Panc1 (cell line): ENCODE measurements at regions not wholly inside any gene's neighbourhood (a gene's known extent, or its start where the extent isn't known, plus 50 kb on each side); places are given as distances from the start of the nearest gene placed in this dataset.

Source experiments
- ATAC-seq: fragments of 200-7000 bp; cut with Tn5 transposase; 2 replicates; pipeline ENCODE4 v1.9.1; 2020; ENCODE audit warnings: mild to moderate bottlenecking, moderate library complexity
- BruUV-seq: library from RNA; stranded (reverse); fragments of 400-500 nt; replicated peaks from 2 replicates; lab custom pipeline; 2021; lab: Mats Ljungman, UMichigan
- CTCF ChIA-PET: fragments of 300-600 bp; sonication (Branson Sonifier 250); formaldehyde crosslinking; loops from one replicate; lab custom pipeline; 2022; ENCODE audit warnings: antibody characterized with exemption; lab: Charles Lee
- POLR2A ChIA-PET: fragments of 300-600 bp; sonication (Branson Sonifier 250); formaldehyde crosslinking; loops from one replicate; lab custom pipeline; 2022; ENCODE audit warnings: antibody characterized with exemption; lab: Charles Lee
- DNase-seq: peaks from one replicate; pipeline ENCODE4 v3.0.0-alpha.2; 2010; ENCODE audit warnings: low read depth, low spot score
- H3K27ac ChIP-seq: 2 replicates; pipeline ENCODE4 v1.5.1; 2011; ENCODE audit warnings: mild to moderate bottlenecking, low read length, inconsistent platforms
- H3K27me3 ChIP-seq: fragments of 200-500 bp; sonication (Bioruptor generic); 2 replicates; pipeline ENCODE4 v1.6.0; 2014; ENCODE audit warnings: low read length, inconsistent platforms; ENCODE audit not compliant: control insufficient read depth, insufficient read depth
- H3K36me3 ChIP-seq: fragments of 200-500 bp; sonication (Bioruptor generic); 2 replicates; pipeline ENCODE4 v1.5.1; 2014; ENCODE audit warnings: inconsistent platforms, mild to moderate bottlenecking, low read length, moderate library complexity; ENCODE audit not compliant: control insufficient read depth, insufficient read depth
- H3K4me1 ChIP-seq: 2 replicates; pipeline ENCODE4 v1.5.1; 2011; ENCODE audit warnings: inconsistent platforms, mild to moderate bottlenecking, low read length, moderate library complexity; ENCODE audit not compliant: control insufficient read depth, insufficient read depth
- H3K4me3 ChIP-seq, 2 experiments: 2 replicates each; pipeline ENCODE4 v1.5.1; 2011 to 2012; ENCODE audit warnings: low read depth in 2 of 2, low read length in 2 of 2, mild to moderate bottlenecking in 2 of 2, inconsistent platforms in 1 of 2, moderate library complexity in 1 of 2
- H3K9me3 ChIP-seq: fragments of 200-500 bp; sonication (Bioruptor generic); 2 replicates; pipeline ENCODE4 v1.5.1; 2014; ENCODE audit warnings: low read depth, mild to moderate bottlenecking, inconsistent platforms, low read length, moderate library complexity; ENCODE audit not compliant: control insufficient read depth, insufficient read depth
- POLR2AphosphoS5 ChIP-seq: IDR thresholded peaks from 2 replicates; pipeline ENCODE4 v1.6.1; 2012; ENCODE audit warnings: mild to moderate bottlenecking, low read depth, low read length, moderate library complexity
- REST ChIP-seq, 2 experiments: IDR thresholded peaks; 2 replicates each; pipeline ENCODE4 v1.6.1; 2011 to 2012; ENCODE audit warnings: low read depth in 2 of 2, control low read depth in 1 of 2, low read length in 1 of 2, mild to moderate bottlenecking in 1 of 2, moderate library complexity in 1 of 2; ENCODE audit not compliant: insufficient read depth in 1 of 2
- SIN3A ChIP-seq: IDR thresholded peaks from 2 replicates; pipeline ENCODE4 v1.6.1; 2012; ENCODE audit warnings: low read depth, mild to moderate bottlenecking, low read length, moderate library complexity, borderline replicate concordance; ENCODE audit not compliant: insufficient read depth
- TCF7L2 ChIP-seq: IDR thresholded peaks from 2 replicates; pipeline ENCODE4 v1.6.1; 2011; ENCODE audit warnings: mild to moderate bottlenecking, low read depth, low read length, inconsistent platforms
- in situ Hi-C: cut with HindIII; loops from 2 replicates; pipeline ENCODE4 v1.10.0; 2016; ENCODE audit warnings: low sequenced_read_pairs, low pct_unique_long_range_greater_than_20kb
- intact Hi-C: fragments of 100-400 bp; cut with micrococcal nuclease; formaldehyde crosslinking; loops from one replicate; pipeline ENCODE4 v1.10.0; 2022; ENCODE audit not compliant: unreplicated experiment
- TF ChIP-seq, protein P1 (sequence below): fragments of 450-650 bp; IDR thresholded peaks from 2 replicates; pipeline ENCODE4 v1.5.1; 2017; ENCODE audit warnings: mild to moderate bottlenecking

GRCh38 chr2:52859065-52859464, 908.5 kb upstream of the CHAC2 start:
- ATAC-seq (no peak), DNase-seq (no peak)
- POLR2A ChIA-PET: no interaction called here
- Histone ChIP-seq H3K9me3 (no peaks in the 10 kb centered on the region), H3K4me3 (no peak overlapping the region), H3K36me3 (no peaks in the 10 kb centered on the region), H3K4me1 (no peaks in the 10 kb centered on the region), H3K27me3 (no peaks in the 10 kb centered on the region), H3K27ac (no peak overlapping the region)
- BruUV-seq: no TSS peak
- in situ Hi-C loops (no loop called here), intact Hi-C loops (no loop called here)
- TF ChIP-seq, protein P1, sequence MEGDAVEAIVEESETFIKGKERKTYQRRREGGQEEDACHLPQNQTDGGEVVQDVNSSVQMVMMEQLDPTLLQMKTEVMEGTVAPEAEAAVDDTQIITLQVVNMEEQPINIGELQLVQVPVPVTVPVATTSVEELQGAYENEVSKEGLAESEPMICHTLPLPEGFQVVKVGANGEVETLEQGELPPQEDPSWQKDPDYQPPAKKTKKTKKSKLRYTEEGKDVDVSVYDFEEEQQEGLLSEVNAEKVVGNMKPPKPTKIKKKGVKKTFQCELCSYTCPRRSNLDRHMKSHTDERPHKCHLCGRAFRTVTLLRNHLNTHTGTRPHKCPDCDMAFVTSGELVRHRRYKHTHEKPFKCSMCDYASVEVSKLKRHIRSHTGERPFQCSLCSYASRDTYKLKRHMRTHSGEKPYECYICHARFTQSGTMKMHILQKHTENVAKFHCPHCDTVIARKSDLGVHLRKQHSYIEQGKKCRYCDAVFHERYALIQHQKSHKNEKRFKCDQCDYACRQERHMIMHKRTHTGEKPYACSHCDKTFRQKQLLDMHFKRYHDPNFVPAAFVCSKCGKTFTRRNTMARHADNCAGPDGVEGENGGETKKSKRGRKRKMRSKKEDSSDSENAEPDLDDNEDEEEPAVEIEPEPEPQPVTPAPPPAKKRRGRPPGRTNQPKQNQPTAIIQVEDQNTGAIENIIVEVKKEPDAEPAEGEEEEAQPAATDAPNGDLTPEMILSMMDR: no peak
- TF ChIP-seq REST (IDR thresholded peaks at IDR 0.05; ENCODE audit: insufficient read depth in 1 of 2, low read depth in 2 of 2, low read length in 1 of 2) (no peak), TCF7L2 (no peak), SIN3A (no peak), POLR2AphosphoS5 (no peak)
- CTCF ChIA-PET: no interaction called here

DNA sequence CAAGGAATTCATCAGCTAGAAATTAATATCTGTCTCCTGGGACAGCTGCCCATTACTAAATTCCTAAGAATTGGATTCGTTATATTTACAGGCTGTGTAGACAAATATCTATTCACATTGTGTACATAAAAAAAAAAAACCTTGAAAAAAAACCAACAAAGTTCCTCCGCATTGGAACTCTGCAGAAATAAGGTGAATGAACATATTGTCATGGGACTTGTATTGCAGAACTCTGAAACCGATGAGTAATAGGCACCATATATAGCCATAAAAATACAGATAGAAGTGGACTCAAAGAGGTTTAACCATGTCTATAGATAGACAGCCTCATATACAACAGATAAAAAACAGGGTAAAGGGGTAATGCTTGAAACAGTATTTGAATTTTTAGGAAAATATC, 909.9 kb upstream of the CHAC2 start:
- TF ChIP-seq SIN3A: no peak
- no peak for TF ChIP-seq TCF7L2
- TF ChIP-seq REST (IDR thresholded peaks at IDR 0.05; ENCODE audit: insufficient read depth in 1 of 2, low read depth in 2 of 2, low read length in 1 of 2): no peak
- TF ChIP-seq, protein P1: no peak
- TF ChIP-seq POLR2AphosphoS5: no peak
- CTCF ChIA-PET: no interaction called here
- no TSS peak for BruUV-seq
- H3K4me3 ChIP-seq: no peak overlapping the region
- no peaks in the 10 kb centered on the region for H3K27me3 ChIP-seq
- DNase-seq: no peak
- in situ Hi-C loops (no loop called here), intact Hi-C loops (no loop called here)
- POLR2A ChIA-PET: no interaction called here
- ATAC-seq: no peak
- no peaks in the 10 kb centered on the region for H3K36me3 ChIP-seq
- H3K4me1 ChIP-seq: no peaks in the 10 kb centered on the region
- no peaks in the 10 kb centered on the region for H3K9me3 ChIP-seq
- H3K27ac ChIP-seq: no peak overlapping the region
